ENCODE measurements at regions not wholly inside any gene's neighbourhood (a gene's known extent, or its start where the extent isn't known, plus 50 kb on each side); places are given as distances from the start of the nearest gene placed in this dataset.

GRCh38 chr10:10043083-10043482 lies 974.6 kb upstream of the CELF2 start:
- ChIA-PET CTCF (no interaction called here), POLR2A (ENCODE audit: unreplicated experiment) (no interaction called here)
- no TSS peak for BruUV-seq (replicated peaks)
- Histone ChIP-seq H3K9me2 (ENCODE audit: insufficient read depth) (no peaks in the 10 kb centered on the region), H3K27me3 (ENCODE audit: insufficient read depth, low read depth) (no peaks in the 10 kb centered on the region), H3K36me3 (ENCODE audit: low read depth) (no peaks in the 10 kb centered on the region), H2AFZ (no peak overlapping the region), H3K27ac (no peak overlapping the region), H3K4me1 (replicated peaks; ENCODE audit: insufficient read depth) (no peaks in the 10 kb centered on the region), H3K4me3 (no peak overlapping the region), H4K20me1 (ENCODE audit: insufficient read depth) (no peaks in the 10 kb centered on the region), H3K79me2 (ENCODE audit: low read depth) (no peaks in the 10 kb centered on the region), H3K9me3 (ENCODE audit: insufficient read depth, low read depth) (no peaks in the 10 kb centered on the region), H3F3A (ENCODE audit: insufficient read depth, low read depth) (no peaks in the 10 kb centered on the region), H3K4me2 (no peak overlapping the region)
- intact Hi-C loops (cut with micrococcal nuclease; ENCODE audit: unreplicated experiment): no loop called here
- DNase-seq: no peak
- no peak for TF ChIP-seq CTCF (conservative IDR thresholded peaks at IDR 0.05)
- no peak for TF ChIP-seq EZH2 (IDR thresholded peaks at IDR 0.05; ENCODE audit: low read depth)

- H4K20me1 ChIP-seq (ENCODE audit: insufficient read depth): no peaks in the 10 kb centered on the region
- intact Hi-C loops (cut with micrococcal nuclease; ENCODE audit: unreplicated experiment): no loop called here
- H3K4me3 ChIP-seq: no peak overlapping the region
- no peaks in the 10 kb centered on the region for H3K9me3 ChIP-seq (ENCODE audit: insufficient read depth, low read depth)
- no peaks in the 10 kb centered on the region for H3K9me2 ChIP-seq (ENCODE audit: insufficient read depth)
- no peak overlapping the region for H3K4me2 ChIP-seq
- H2AFZ ChIP-seq: no peak overlapping the region
- H3K79me2 ChIP-seq (ENCODE audit: low read depth): no peaks in the 10 kb centered on the region
- ChIA-PET CTCF (no interaction called here), POLR2A (ENCODE audit: unreplicated experiment) (no interaction called here)
- no peaks in the 10 kb centered on the region for H3K36me3 ChIP-seq (ENCODE audit: low read depth)
- DNase-seq: no peak
- no peak for TF ChIP-seq CTCF (conservative IDR thresholded peaks at IDR 0.05)
- no peak for TF ChIP-seq EZH2 (IDR thresholded peaks at IDR 0.05; ENCODE audit: low read depth)
- no peak overlapping the region for H3K27ac ChIP-seq
- H3K4me1 ChIP-seq (replicated peaks; ENCODE audit: insufficient read depth): no peaks in the 10 kb centered on the region
- no TSS peak for BruUV-seq (replicated peaks)
- H3K27me3 ChIP-seq (ENCODE audit: insufficient read depth, low read depth): no peaks in the 10 kb centered on the region
- H3F3A ChIP-seq (ENCODE audit: insufficient read depth, low read depth): no peaks in the 10 kb centered on the region
Observed at GRCh38 chr10:10044922-10045764, 972.5 kb upstream of the CELF2 start.

- BruUV-seq (replicated peaks): no TSS peak
- DNase-seq: no peak
- no peak overlapping the region for H3K4me2 ChIP-seq
- intact Hi-C loops (cut with micrococcal nuclease; ENCODE audit: unreplicated experiment): no loop called here
- no peak overlapping the region for H2AFZ ChIP-seq
- no peaks in the 10 kb centered on the region for H3K9me3 ChIP-seq (ENCODE audit: insufficient read depth, low read depth)
- no peaks in the 10 kb centered on the region for H3K9me2 ChIP-seq (ENCODE audit: insufficient read depth)
- H3K27me3 ChIP-seq (ENCODE audit: insufficient read depth, low read depth): no peaks in the 10 kb centered on the region
- ChIA-PET POLR2A (ENCODE audit: unreplicated experiment) (no interaction called here), CTCF (no interaction called here)
- H3K79me2 ChIP-seq (ENCODE audit: low read depth): no peaks in the 10 kb centered on the region
- H3K4me3 ChIP-seq: no peak overlapping the region
- H3F3A ChIP-seq (ENCODE audit: insufficient read depth, low read depth): no peaks in the 10 kb centered on the region
- H3K36me3 ChIP-seq (ENCODE audit: low read depth): no peaks in the 10 kb centered on the region
- TF ChIP-seq EZH2 (IDR thresholded peaks at IDR 0.05; ENCODE audit: low read depth): no peak
- no peak for TF ChIP-seq CTCF (conservative IDR thresholded peaks at IDR 0.05)
- no peaks in the 10 kb centered on the region for H4K20me1 ChIP-seq (ENCODE audit: insufficient read depth)
- no peak overlapping the region for H3K27ac ChIP-seq
- H3K4me1 ChIP-seq (replicated peaks; ENCODE audit: insufficient read depth): no peaks in the 10 kb centered on the region
Observed at GRCh38 chr10:10045765-10046028, 972.0 kb upstream of the CELF2 start.
